Stimulated activated CD4-positive, alpha-beta T cell treated with anti-CD3 and anti-CD28 coated beads, TNF-alpha, amount 100 ng/mL, for 1 hour (primary cell): ENCODE measurements at regions not wholly inside any gene's neighbourhood (a gene's known extent, or its start where the extent isn't known, plus 50 kb on each side); places are given as distances from the start of the nearest gene placed in this dataset.

ENCODE experiments used
- DNase-seq, 3 donors: peaks; one replicate each; pipeline ENCODE4 v3.0.0-alpha.2; 2020; ENCODE audit warnings: low read depth in 3 of 3, low spot score in 1 of 3

- DNase-seq, result no peak
These were observed 618.4 kb downstream of the BCL11A start for GRCh38 chr2:59935005-59935404.

GRCh38 chr2:59933948-59934347 is 619.5 kb downstream of the BCL11A start:
- DNase-seq, result no peak

- DNase-seq, result no peak
These were observed 621.1 kb downstream of the BCL11A start for GRCh38 chr2:59932341-59932740.

GRCh38 chr2:59930430-59930829 is 623.0 kb downstream of the BCL11A start:
- no peak for DNase-seq

GRCh38 chr2:59926731-59927130 is 626.7 kb downstream of the BCL11A start:
- DNase-seq, result no peak

GRCh38 chr2:59925321-59925720 is 628.1 kb downstream of the BCL11A start:
- no peak for DNase-seq

GRCh38 chr2:59924346-59924745 is 629.1 kb downstream of the BCL11A start:
- DNase-seq, result no peak

GRCh38 chr2:59922450-59922849 is 631.0 kb downstream of the BCL11A start:
- no peak for DNase-seq

GRCh38 chr2:59921743-59922142 is 631.7 kb downstream of the BCL11A start:
- DNase-seq, result no peak

GRCh38 chr2:59920961-59921360 is 632.5 kb downstream of the BCL11A start:
- DNase-seq, result no peak

GRCh38 chr2:59920307-59920706 is 633.1 kb downstream of the BCL11A start:
- DNase-seq, result no peak

- DNase-seq, result no peak
These were observed 633.9 kb downstream of the BCL11A start for GRCh38 chr2:59919579-59919978.

GRCh38 chr2:59912042-59912441 is 641.4 kb downstream of the BCL11A start:
- DNase-seq, result no peak

- no peak for DNase-seq
These were observed 643.3 kb downstream of the BCL11A start for GRCh38 chr2:59910166-59910565.

- no peak for DNase-seq
These were observed 644.3 kb downstream of the BCL11A start for GRCh38 chr2:59909147-59909546.

GRCh38 chr2:59905731-59906130 is 647.7 kb downstream of the BCL11A start:
- DNase-seq, result no peak

- no peak for DNase-seq
These were observed 649.4 kb downstream of the BCL11A start for GRCh38 chr2:59903994-59904544.

GRCh38 chr2:59900728-59901452 is 652.6 kb downstream of the BCL11A start:
- no peak for DNase-seq

- DNase-seq, result no peak
These were observed 653.8 kb downstream of the BCL11A start for GRCh38 chr2:59899692-59900091.

GRCh38 chr2:59896499-59897245 is 656.8 kb downstream of the BCL11A start:
- DNase-seq, result no peak

GRCh38 chr2:59893612-59894011 is 659.8 kb downstream of the BCL11A start:
- DNase-seq, result no peak

GRCh38 chr2:59892398-59892797 is 661.1 kb downstream of the BCL11A start:
- DNase-seq, result no peak
